GM12878 (cell line): ENCODE measurements at regions not wholly inside any gene's neighbourhood (a gene's known extent, or its start where the extent isn't known, plus 50 kb on each side); places are given as distances from the start of the nearest gene placed in this dataset.

Experiments used
- ATAC-seq: fragments of 200-7000 bp; cut with Tn5 transposase; 3 replicates; pipeline ENCODE4 v1.9.1; 2020; ENCODE audit warnings: mild to moderate bottlenecking, moderate library complexity
- BruUV-seq: library from RNA; stranded (reverse); fragments of 400-500 nt; replicated peaks from 2 replicates; lab custom pipeline; 2021; lab: Mats Ljungman, UMichigan
- CTCF ChIA-PET: fragments of 300-600 bp; sonication (Branson Sonifier 250); formaldehyde crosslinking; extraction: SDS; loops from one replicate; lab custom pipeline; 2021; ENCODE audit warnings: inconsistent platforms; lab: Yijun Ruan, JAX
- POLR2A ChIA-PET: fragments of 350-600 bp; formaldehyde crosslinking; extraction: SDS; loops from one replicate; lab custom pipeline; 2021; ENCODE audit warnings: inconsistent platforms; lab: Charles Lee
- RAD21 ChIA-PET: fragments of 300-600 bp; sonication (Branson Sonifier 250); formaldehyde crosslinking; loops from one replicate; lab custom pipeline; 2023; ENCODE audit warnings: antibody characterized with exemption; ENCODE audit not compliant: unreplicated experiment; lab: Charles Lee
- SMC1A ChIA-PET: fragments of 300-600 bp; sonication (Branson Sonifier 250); formaldehyde crosslinking; loops from one replicate; lab custom pipeline; 2023; ENCODE audit not compliant: unreplicated experiment, uncharacterized antibody; lab: Charles Lee
- DNase-seq: peaks from one replicate; pipeline ENCODE4 v3.0.0-alpha.2; 2011; ENCODE audit warnings: low read depth, low spot score
- FAIRE-seq: peaks from 3 replicates; lab custom pipeline; 2011; peaks lifted over from hg19 to GRCh38; lab: Jason Lieb, UNC
- H2AFZ ChIP-seq: 2 replicates; pipeline ENCODE4 v1.6.0; 2011; ENCODE audit warnings: low read depth, low read length, control low read depth; ENCODE audit not compliant: control insufficient read depth
- H3K27ac ChIP-seq: 2 replicates; pipeline ENCODE4 v1.5.1; 2011; ENCODE audit warnings: control low read depth; ENCODE audit not compliant: control insufficient read depth, insufficient read depth
- H3K27me3 ChIP-seq, 2 experiments: replicated peaks in 1 of 2; 2 replicates each; pipeline versions ENCODE4 v1.6.0 to v1.6.1; 2011; ENCODE audit warnings: low read length in 1 of 2; ENCODE audit not compliant: control insufficient read depth in 2 of 2, insufficient read depth in 2 of 2
- H3K36me3 ChIP-seq, 2 experiments: 2 replicates each; pipeline ENCODE4 v1.5.1; 2011; ENCODE audit warnings: low read length in 1 of 2; ENCODE audit not compliant: control insufficient read depth in 2 of 2, insufficient read depth in 2 of 2
- H3K4me1 ChIP-seq: 2 replicates; pipeline ENCODE4 v1.6.1; 2011; ENCODE audit warnings: mild to moderate bottlenecking, low read length, moderate library complexity, mixed read lengths; ENCODE audit not compliant: control insufficient read depth, insufficient read depth
- H3K4me2 ChIP-seq: 2 replicates; pipeline ENCODE4 v1.6.0; 2011; ENCODE audit warnings: control low read depth; ENCODE audit not compliant: control insufficient read depth, insufficient read depth
- H3K4me3 ChIP-seq: fragments of 200-600 bp; sonication (generic); 2 replicates; pipeline ENCODE4 v1.5.1; 2016
- H3K79me2 ChIP-seq: 2 replicates; pipeline ENCODE4 v1.6.0; 2011; ENCODE audit warnings: low read length; ENCODE audit not compliant: control insufficient read depth, insufficient read depth
- H3K9ac ChIP-seq: 2 replicates; pipeline ENCODE4 v1.8.0; 2011; ENCODE audit warnings: low read length, control low read depth, mixed read lengths; ENCODE audit not compliant: control insufficient read depth, insufficient read depth
- H3K9me3 ChIP-seq: replicated peaks from 3 replicates; pipeline ENCODE4 v1.5.1; 2011; ENCODE audit warnings: mild to moderate bottlenecking, low read length; ENCODE audit not compliant: control insufficient read depth, insufficient read depth
- H4K20me1 ChIP-seq: 2 replicates; pipeline ENCODE4 v1.6.0; 2011; ENCODE audit not compliant: control insufficient read depth, insufficient read depth
- GATAD2B ChIP-seq: fragments of 450-650 bp; conservative IDR thresholded peaks from 2 replicates; pipeline ENCODE4 v1.6.1; 2017; ENCODE audit warnings: low read depth, mild to moderate bottlenecking, moderate library complexity
- HDAC2 ChIP-seq: fragments of 200-600 bp; sonication (generic); IDR thresholded peaks from 2 replicates; pipeline ENCODE4 v1.6.1; 2017
- HDAC6 ChIP-seq: fragments of 200-600 bp; sonication (generic); IDR thresholded peaks from one replicate; pipeline ENCODE4 v1.8.0; 2017; ENCODE audit warnings: antibody characterized with exemption; ENCODE audit not compliant: unreplicated experiment
- NFIC ChIP-seq: IDR thresholded peaks from 2 replicates; pipeline ENCODE4 v1.6.1; 2012; ENCODE audit warnings: low read depth, mild to moderate bottlenecking, inconsistent platforms, low read length, moderate library complexity
- POU2F2 ChIP-seq: IDR thresholded peaks from 3 replicates; pipeline ENCODE4 v1.6.1; 2011; ENCODE audit warnings: low read depth, mild to moderate bottlenecking, low read length, borderline replicate concordance
- RAD21 ChIP-seq: IDR thresholded peaks from 2 replicates; pipeline ENCODE4 v1.6.1; 2011; ENCODE audit warnings: mild to moderate bottlenecking, low read depth, low read length, moderate library complexity; ENCODE audit not compliant: insufficient read depth
- SMARCA5 ChIP-seq: fragments of 450-650 bp; IDR thresholded peaks from 2 replicates; pipeline ENCODE4 v1.6.1; 2017; ENCODE audit warnings: mild to moderate bottlenecking
- SREBF1 ChIP-seq: IDR thresholded peaks from 2 replicates; pipeline ENCODE4 v1.6.1; 2012; ENCODE audit warnings: mild to moderate bottlenecking, low read length
- STAT1 ChIP-seq: fragments of 450-650 bp; conservative IDR thresholded peaks from 2 replicates; pipeline ENCODE4 v1.6.1; 2014; ENCODE audit warnings: antibody characterized with exemption, mild to moderate bottlenecking
- TAF1 ChIP-seq: IDR thresholded peaks from 2 replicates; pipeline ENCODE4 v1.6.1; 2011; ENCODE audit warnings: mild to moderate bottlenecking, low read depth, low read length, borderline replicate concordance
- ZBED1 ChIP-seq: IDR thresholded peaks from 2 replicates; pipeline ENCODE4 v1.6.1; 2016; ENCODE audit warnings: borderline replicate concordance
- WGBS: methylation state at CpG from one replicate; pipeline ENCODE4 v1.1.6; 2016; ENCODE audit warnings: low lambda C conversion rate; ENCODE audit not compliant: insufficient replicate concordance, insufficient coverage; ENCODE audit errors: missing lambda C conversion rate; 5-methylcytosine and 5-hydroxymethylcytosine counted together
- in situ Hi-C: fragments of 300-500 bp; cut with MboI; formaldehyde crosslinking; loops from 9 replicates; pipeline ENCODE4 v1.14.3; 2018; ENCODE audit warnings: mixed read lengths
- intact Hi-C: fragments of 100-400 bp; cut with micrococcal nuclease; formaldehyde crosslinking; loops from one replicate; pipeline ENCODE4 v1.14.2; 2022; ENCODE audit not compliant: unreplicated experiment
- TF ChIP-seq, protein P1 (sequence below): fragments of 450-650 bp; IDR thresholded peaks from 2 replicates; pipeline ENCODE4 v1.6.1; 2017; ENCODE audit warnings: mild to moderate bottlenecking, moderate library complexity
- TF ChIP-seq, protein P2 (sequence below): IDR thresholded peaks from 2 replicates; pipeline ENCODE4 v1.6.1; 2012; ENCODE audit warnings: low read depth, low read length, improper control_type of control experiment

DNA sequence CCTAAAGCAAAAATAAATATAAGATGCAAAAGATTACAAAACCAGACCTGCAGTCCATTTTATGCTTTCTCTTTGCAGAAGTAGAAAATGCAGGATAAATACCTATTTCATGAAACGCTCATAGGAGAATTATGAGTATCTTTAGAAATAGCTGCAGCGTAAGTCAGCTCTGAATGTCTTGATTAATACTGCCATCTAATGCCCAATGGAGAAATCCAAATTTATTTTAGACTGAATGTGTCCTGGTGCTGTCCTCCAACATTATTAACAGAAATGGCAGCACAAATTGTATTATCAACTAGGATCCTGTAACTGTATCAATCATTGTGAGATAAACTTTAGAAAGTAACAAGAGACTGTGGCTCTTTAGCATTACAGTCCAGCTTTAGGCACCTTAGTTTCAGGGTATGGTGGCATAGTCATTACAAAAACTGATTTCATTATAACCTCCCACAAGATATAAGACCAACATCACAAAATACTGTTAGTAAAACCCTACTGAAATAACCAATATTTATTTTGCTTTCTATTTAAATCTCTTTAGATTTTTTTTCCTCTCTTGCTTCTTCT is 162.1 kb upstream of the MIR17HG start:
- no peaks in the 10 kb centered on the region for H3K27me3 ChIP-seq
- no TSS peak for BruUV-seq
- no peak overlapping the region for H3K9ac ChIP-seq
- POLR2A ChIA-PET, result no interaction called here
- H3K9me3 ChIP-seq, result no peaks in the 10 kb centered on the region
- H3K27ac ChIP-seq, result no peak overlapping the region
- FAIRE-seq (no peak), DNase-seq (no peak), ATAC-seq (peak; percentile 44; the same call in 1 of the 3 replicates)
- SMC1A ChIA-PET, result interaction anchor here (0.6 to 2.6 kb wide), 3 partner anchors 30 to 108 kb away, joined by 3 to 13 read pairs (median 6); no protein-coding TSS in a partner anchor
- no peaks in the 10 kb centered on the region for H3K4me1 ChIP-seq
- H2AFZ ChIP-seq, result no peak overlapping the region
- RAD21 ChIA-PET, result interaction anchor here (0.6 to 1.0 kb wide), 4 partner anchors 21 to 122 kb away, joined by 3 to 4 read pairs (median 3); no protein-coding TSS in a partner anchor
- H4K20me1 ChIP-seq, result no peaks in the 10 kb centered on the region
- TF ChIP-seq ZBED1 (no peak), STAT1 (no peak), TAF1 (no peak), RAD21 (peak; percentile 51), HDAC6 (no peak), NFIC (no peak)
- H3K36me3 ChIP-seq, result no peaks in the 10 kb centered on the region
- intact Hi-C loops, result no loop called here
- WGBS, result 2% methylated on average over 2 of the region's 2 CpGs
- in situ Hi-C loops, result no loop called here
- CTCF ChIA-PET, result interaction anchor here (0.7 to 2.1 kb wide), 10 partner anchors 10 to 108 kb away, joined by 3 to 13 read pairs (median 4); no protein-coding TSS in a partner anchor
- no peak overlapping the region for H3K4me3 ChIP-seq
- no peaks in the 10 kb centered on the region for H3K79me2 ChIP-seq
- H3K4me2 ChIP-seq, result no peak overlapping the region

DNA sequence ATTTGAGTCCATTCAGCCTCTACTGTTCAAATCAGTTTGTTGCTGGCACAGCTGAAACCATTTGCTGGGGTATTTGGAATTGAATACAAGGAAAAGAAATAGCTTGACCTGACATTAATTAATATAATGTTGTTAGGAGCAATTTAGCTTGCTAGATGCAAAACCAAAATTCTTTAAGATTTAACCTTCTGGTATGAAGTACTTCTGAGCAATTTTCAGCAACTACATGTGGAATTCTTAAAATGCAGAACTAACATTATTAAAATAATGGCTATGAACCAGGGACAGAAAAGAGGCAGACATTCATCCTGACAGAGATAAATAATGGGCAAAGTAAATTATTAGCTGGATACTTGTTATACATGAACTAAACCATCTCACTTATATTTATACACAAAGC is 160.0 kb upstream of the MIR17HG start:
- ChIA-PET POLR2A (interaction anchor here (0.5 to 0.6 kb wide), 3 partner anchors 266 to 612 kb away, joined by 3 to 4 read pairs (median 3); no protein-coding TSS in a partner anchor), SMC1A (interaction anchor here (1.2 kb wide), 1 partner anchor 130 kb away, joined by 3 read pairs; no protein-coding TSS in a partner anchor)
- in situ Hi-C loops, result no loop called here

More for the DNA sequence above, 160.0 kb upstream of the MIR17HG start:
- H3K27me3 ChIP-seq, result no peaks in the 10 kb centered on the region
- CTCF ChIA-PET, result no interaction called here
- H3K4me2 ChIP-seq, result no peak overlapping the region
- no peaks in the 10 kb centered on the region for H3K9me3 ChIP-seq
- no peak for ATAC-seq
- no peak for DNase-seq
- no peak overlapping the region for H3K9ac ChIP-seq
- intact Hi-C loops, result loop anchor here (2.0 kb wide), 1 partner anchor 51 kb away; no protein-coding TSS in a partner anchor
- no peak for FAIRE-seq
- no peak overlapping the region for H2AFZ ChIP-seq
- TF ChIP-seq, protein P1, sequence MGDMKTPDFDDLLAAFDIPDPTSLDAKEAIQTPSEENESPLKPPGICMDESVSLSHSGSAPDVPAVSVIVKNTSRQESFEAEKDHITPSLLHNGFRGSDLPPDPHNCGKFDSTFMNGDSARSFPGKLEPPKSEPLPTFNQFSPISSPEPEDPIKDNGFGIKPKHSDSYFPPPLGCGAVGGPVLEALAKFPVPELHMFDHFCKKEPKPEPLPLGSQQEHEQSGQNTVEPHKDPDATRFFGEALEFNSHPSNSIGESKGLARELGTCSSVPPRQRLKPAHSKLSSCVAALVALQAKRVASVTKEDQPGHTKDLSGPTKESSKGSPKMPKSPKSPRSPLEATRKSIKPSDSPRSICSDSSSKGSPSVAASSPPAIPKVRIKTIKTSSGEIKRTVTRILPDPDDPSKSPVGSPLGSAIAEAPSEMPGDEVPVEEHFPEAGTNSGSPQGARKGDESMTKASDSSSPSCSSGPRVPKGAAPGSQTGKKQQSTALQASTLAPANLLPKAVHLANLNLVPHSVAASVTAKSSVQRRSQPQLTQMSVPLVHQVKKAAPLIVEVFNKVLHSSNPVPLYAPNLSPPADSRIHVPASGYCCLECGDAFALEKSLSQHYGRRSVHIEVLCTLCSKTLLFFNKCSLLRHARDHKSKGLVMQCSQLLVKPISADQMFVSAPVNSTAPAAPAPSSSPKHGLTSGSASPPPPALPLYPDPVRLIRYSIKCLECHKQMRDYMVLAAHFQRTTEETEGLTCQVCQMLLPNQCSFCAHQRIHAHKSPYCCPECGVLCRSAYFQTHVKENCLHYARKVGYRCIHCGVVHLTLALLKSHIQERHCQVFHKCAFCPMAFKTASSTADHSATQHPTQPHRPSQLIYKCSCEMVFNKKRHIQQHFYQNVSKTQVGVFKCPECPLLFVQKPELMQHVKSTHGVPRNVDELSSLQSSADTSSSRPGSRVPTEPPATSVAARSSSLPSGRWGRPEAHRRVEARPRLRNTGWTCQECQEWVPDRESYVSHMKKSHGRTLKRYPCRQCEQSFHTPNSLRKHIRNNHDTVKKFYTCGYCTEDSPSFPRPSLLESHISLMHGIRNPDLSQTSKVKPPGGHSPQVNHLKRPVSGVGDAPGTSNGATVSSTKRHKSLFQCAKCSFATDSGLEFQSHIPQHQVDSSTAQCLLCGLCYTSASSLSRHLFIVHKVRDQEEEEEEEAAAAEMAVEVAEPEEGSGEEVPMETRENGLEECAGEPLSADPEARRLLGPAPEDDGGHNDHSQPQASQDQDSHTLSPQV, result no peak
- TF ChIP-seq, protein P2, sequence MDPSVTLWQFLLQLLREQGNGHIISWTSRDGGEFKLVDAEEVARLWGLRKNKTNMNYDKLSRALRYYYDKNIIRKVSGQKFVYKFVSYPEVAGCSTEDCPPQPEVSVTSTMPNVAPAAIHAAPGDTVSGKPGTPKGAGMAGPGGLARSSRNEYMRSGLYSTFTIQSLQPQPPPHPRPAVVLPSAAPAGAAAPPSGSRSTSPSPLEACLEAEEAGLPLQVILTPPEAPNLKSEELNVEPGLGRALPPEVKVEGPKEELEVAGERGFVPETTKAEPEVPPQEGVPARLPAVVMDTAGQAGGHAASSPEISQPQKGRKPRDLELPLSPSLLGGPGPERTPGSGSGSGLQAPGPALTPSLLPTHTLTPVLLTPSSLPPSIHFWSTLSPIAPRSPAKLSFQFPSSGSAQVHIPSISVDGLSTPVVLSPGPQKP, result no peak
- TF ChIP-seq SMARCA5, result no peak
- TF ChIP-seq SREBF1, result no peak
- no peak for TF ChIP-seq GATAD2B
- no peak for TF ChIP-seq HDAC2
- TF ChIP-seq POU2F2, result no peak
- no peaks in the 10 kb centered on the region for H3K4me1 ChIP-seq
- no peak overlapping the region for H3K4me3 ChIP-seq
- H4K20me1 ChIP-seq, result no peaks in the 10 kb centered on the region
- H3K36me3 ChIP-seq, result no peaks in the 10 kb centered on the region
- RAD21 ChIA-PET, result no interaction called here
- BruUV-seq, result no TSS peak
- no peaks in the 10 kb centered on the region for H3K79me2 ChIP-seq
- H3K27ac ChIP-seq, result no peak overlapping the region
